ENCODE measurements at regions not wholly inside any gene's neighbourhood (a gene's known extent, or its start where the extent isn't known, plus 50 kb on each side); places are given as distances from the start of the nearest gene placed in this dataset.
A peak's percentile ranks its signal among the peaks of the same experiment; 100 is the strongest.

DNA sequence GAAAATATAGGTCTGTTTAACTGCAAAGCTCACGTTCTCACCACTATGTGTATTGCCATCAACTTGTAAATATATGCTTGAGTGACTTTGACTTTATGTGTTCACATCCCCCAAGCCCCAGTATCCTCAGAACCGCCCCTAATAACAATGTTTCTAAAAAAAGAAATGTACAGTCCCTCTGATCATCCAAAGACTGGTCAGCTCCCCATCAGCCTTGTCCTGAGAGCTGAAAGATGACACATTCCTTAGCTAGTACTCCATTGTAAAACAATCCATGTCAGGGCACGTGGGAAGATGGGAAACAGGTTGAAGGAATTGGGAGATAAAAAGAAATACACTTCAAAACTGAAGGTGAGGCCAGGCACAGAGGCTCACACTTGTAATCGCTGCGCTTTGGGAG lies 279.4 kb upstream of the WWC1 start:
- no peak for DNase-seq

DNA sequence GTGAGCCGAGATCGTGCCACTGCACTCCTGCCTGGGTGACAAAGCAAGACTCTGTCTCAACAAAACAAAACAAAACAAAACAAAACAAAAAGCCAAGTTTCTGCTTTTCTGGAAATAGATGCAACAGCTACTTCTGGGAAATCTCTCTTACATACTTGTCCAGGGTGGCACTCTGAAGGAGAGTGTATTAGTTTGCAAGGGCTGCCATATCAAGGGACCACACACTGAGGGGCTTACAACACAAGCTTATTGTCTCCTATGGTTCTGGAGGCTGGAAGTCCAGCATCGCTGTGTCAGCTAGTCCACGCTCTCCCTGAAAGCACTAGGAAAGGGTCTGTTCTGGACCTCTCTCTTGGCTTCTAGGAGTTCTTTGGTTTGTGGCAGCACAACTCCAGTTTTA lies 277.9 kb upstream of the WWC1 start:
- no peak for DNase-seq

DNA sequence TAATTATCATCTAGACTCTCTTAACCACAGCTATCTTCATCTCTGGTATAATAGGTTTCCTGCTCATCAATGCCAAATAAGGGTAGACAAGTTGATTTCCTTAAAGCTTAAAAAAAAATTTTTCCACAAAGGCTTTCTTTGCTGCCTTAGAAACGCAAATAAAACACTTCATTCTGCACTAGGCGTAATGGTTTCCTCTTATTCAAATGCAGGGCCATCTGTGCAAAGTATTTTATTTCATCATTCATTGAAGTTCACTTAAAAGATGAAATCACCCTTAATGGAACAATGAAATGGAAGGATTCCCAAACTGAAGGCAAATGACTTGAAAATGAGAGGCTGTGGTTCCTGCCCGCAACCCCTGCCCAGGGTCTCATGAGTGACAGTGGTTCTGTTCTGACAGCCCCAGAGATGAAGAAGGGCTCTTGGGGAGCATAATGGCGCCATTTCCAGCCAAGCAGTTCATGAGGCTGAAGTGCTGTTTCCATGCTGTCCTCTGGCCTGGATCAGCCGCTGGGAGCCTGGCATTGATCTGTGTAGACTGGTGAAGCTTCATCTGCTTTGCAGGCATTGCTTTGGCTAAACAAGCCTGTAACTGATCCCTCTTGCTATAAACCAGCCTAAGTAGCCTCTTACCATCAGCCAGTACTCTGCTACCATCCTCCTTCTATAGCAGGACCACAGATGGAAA lies 276.9 kb upstream of the WWC1 start:
- DNase-seq = no peak

DNA sequence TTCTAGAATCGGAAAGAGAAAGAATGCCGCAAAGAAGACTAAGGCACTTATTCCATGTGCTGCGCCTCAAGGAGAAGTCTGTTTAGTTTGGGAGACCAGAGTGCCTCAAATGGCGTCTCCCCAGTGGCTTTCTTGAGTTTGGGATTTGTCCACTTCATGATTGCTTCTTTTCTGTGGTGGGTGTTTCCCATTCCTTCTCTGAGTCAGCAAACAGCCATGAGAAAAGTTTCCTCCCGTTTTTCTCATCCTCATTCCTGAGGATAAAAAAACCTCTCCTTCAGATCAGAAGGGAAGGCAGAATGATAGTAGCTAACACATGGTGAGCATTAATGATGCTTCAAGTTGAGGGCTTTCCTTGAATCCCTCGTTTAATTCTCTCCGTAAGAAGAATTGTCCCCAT lies 275.9 kb upstream of the WWC1 start:
- no peak for DNase-seq

DNA sequence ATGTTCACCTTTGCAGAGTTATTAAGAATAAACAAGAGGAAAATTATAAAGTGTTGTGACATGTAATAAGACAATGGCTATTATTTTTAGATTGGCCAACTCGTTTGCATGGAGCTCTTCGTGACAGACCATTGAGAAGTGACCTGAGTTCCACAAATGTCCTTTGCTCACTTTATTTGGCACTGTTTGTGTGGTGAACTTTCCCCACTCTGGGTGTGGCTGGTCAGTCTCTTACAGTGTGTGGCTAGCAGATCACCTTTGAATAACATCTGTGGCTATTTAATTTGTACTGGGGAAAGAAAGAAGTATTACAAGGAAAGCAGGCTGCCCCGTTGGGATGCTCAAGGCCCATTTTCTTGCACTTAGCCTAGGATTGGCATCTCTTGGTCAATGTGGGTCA lies 274.1 kb upstream of the WWC1 start:
- DNase-seq = no peak

DNA sequence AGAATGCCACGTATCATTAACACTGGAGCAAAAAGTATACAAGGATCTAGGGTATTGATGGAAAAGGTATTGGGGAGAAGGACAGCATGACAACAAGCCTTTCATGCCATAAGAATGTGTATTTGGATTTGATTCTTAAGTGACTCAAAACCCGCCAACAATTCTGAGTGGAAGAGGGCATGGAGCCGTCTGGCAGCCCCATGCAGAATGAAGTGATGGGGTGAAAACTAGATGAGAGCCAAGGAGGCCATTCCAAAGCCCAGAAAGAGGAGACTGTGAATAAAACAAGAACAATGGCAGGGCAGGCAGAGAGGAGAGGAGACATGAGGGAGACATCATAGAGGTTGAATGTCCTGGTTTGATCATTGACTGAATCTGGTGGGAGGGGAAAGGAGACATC lies 272.3 kb upstream of the WWC1 start:
- no peak for DNase-seq

DNA sequence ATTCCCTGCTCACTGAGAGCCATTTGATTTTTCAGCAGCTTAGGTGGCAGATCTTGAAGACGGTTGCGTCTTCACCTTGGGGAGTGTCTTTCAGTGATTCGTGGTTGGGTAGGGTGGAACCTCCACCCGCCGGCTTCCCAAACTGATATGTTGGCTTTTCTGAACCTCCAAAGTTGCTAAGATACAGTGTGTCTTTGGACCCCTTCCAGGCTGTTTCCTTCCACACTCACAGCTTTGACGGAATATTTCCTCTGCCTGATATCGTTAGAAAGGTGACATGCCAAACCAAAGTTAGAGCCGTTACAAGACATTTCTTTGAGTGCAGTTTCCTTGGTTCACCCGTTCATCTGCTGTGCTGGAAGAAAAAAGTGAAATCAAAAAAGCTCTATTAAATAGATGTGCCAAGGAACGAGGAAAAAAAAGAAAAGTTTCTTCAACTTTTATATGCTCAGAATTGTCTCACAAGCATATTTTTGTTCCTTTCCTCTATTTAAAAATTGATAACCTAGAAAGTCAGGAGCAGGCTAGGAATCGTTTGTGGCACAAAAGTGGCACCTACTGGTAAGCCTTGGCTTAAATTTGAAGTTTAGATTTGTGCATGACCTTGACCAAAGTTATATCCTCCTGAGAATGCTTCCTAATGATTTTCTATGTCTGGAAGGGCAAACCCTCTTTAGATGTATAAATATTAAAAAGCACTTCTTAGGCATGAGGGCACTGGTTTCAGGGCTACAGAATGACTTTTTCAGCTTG lies 270.7 kb upstream of the WWC1 start:
- no peak for DNase-seq

DNA sequence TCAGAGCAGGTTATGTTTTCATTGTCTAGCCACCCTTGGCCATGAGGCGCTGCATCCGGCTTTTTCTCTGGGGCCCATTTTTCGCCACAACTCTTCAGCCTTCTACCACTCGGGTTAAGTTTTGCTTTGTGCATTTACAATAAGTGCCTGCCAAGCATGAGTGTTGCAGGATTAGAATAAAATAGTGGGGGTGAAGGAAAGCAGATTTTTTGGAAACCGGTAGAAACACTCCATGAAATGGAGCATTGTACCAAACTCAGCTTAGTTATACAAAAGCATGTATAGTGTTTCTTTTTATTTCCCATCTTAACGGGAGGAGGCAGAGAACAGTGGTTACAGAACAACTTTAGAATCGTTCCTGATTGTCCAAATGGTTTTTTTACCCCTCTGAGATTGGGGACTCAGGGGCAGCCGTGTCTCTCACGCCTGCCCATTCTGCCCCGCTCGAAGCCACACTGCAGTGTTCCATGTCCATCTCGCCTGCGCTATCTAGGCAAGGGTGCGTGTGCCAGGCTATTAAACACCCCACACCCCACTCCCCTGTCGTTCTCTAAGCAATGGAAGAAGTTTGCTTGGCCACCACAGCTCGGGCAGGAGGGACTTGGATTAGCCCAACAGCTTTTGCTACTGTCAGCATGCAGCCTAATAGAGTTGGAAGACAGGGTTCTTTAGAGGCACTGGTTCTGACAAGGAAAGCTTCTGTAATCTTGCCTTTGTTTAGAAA lies 268.8 kb upstream of the WWC1 start:
- DNase-seq = no peak

DNA sequence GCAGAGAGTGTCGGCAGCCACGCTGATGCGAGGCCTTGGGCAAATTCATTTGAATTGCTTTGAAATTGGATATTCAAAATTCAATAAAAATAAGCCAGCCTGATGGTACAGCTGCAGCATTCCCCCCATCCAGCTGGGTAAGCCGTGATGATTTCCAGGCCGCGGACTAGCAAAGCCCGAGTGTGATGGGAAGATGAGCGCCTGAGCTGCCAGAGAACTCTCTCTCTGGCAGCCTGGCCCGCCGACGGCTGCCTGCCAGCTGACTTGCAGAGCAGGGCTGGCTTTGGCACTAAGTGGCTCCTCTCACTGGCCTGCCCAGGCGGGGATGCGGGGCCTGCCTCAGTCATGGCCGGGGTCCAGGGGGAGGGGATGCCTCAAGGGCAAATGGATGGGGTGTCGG lies 268.3 kb upstream of the WWC1 start:
- peak; percentile 10 for DNase-seq

DNA sequence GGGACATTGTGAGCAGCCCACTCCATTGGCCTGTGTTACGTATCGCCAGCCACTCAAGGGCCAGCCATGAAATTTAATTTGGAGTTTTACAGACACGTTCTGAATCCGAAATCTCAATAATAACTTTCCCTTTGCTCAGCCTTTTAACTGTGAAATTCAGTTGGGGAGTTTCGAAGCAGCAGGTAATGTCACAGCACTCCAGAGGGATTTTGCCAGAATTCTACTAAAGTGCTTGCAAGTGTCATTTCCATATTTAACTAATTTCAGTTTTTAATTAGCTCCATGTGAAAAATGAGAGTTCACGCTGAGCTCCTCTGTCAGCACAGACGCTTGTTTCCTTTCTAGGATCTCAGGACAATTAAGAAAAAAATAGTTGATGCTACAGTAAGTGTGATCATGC lies 267.1 kb upstream of the WWC1 start:
- DNase-seq = no peak

DNA sequence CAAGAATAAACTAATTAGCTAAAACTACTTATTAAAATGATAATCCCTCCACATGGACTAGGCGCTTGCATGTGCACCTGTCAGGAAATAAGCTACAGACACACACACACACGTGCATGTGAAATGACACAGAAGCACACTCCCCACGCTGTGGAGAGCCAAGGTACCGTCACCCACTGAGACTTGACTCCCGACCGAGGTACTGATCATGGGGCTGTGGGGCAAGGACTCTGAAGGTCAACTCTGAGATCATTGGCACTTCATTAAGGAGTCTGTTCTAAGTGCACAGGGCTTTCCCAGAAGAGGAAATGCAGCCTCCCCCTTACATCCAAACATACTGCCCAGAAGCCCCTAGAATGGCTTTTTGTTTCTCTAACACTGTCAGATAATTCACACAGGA lies 264.4 kb upstream of the WWC1 start:
- no peak for DNase-seq

DNA sequence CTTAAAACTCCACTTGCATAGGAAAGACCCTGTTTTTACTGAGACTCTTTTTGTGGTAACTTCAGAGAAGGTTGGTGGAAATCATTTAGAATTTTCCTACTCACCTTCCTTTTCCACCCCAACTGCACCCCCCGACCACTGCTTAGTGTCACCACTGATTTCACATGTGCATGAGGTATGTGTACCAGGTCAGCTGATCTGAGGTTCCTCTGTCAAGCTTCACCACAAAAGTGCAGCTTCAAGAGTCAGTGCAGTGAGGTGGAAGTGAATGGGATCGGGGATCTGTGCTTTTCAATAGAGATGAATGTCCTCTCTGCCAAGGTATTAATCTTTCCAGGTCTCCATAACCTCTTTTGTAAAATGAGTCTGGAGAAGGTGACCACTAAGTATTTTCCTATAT lies 260.5 kb upstream of the WWC1 start:
- DNase-seq = no peak

DNA sequence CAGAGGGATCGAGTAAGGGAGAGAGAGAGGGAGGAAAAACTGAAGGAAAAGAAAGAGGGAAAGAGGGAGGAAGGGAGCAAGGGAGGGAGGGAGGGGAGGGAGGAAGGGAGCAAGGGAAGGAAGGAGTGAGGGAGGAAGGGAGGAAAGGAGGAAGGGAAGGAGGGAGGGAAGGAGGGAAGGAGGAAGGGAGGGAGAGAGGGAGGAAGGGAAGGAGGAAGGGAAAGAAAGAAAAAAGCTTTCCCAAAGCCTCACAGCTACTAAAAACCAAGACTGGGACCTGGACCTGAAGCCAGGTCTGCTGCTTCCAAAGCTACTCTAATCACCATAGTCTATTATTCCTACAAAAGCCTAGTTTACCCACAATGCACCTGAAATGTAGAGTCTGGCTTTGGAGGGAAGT lies 259.8 kb upstream of the WWC1 start:
- no peak for DNase-seq

DNA sequence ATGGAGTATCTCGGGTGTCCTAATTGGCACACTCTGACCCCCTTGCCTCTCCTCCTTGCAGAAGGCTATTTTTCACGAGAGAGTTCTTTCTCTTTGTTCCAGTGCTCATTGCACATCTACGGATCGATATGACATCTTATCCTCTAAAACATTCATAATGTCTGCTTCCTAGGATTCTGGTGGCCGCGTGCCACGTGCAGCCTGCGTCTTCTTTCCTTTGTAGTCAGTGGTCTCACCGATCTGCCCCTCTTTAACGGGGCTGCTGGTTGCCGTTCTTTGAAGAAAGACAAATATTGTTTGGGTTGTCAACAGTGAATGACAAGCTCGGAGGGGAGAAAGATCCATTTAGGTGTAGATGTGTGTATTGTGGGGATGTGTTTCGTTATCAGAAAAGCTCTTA lies 252.4 kb upstream of the WWC1 start:
- DNase-seq = no peak

DNA sequence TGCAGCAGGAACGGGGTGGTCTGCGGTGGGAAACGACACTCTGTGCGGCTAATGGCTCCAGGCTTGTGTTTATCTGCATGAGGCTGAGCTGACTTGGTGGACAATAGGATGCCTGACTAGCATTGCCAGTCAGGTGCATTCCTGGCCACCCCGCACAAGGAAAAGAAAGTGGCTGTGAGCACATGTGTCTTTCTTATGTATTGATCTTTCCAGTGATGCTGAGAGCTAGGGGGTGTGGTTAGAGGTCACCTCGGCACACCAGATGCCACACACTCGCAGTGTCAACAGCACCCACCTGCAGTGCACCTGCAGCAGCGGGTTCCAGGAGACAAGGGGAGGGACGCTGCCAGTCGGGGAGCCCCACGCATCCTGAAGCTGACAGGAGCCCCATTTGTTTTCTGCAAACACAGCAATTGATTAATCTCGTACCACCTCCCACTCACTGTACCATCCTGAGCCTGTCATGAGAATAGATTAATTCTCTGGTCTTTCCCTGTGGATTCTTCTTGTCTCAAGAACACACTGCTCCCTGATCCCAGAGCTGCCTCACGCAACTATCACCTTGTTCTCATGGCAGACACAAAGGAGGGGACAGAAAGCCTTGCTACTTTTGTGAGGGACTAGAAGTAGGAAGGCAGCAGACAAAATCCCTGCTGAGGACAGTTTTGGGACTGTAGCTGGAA lies 251.7 kb upstream of the WWC1 start:
- DNase-seq = no peak

DNA sequence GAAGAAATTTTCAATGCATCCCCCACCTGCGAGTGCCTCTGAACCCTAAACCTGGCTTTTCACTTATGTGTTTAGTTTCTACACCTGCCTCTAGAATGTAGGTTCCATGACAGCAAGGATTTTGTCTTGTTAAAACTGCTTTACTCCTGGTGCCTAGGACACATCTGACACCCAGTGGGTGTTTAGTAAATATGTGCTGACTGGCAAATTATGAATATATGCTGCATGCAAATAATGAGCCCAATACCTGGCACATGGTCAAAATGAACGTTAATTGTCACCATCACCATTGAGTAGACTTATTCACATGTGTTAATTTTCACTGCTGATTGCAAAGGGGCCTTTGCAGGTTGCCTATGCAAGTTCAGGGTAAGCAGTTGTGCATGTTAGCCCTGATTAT lies 249.9 kb upstream of the WWC1 start:
- no peak for DNase-seq

DNA sequence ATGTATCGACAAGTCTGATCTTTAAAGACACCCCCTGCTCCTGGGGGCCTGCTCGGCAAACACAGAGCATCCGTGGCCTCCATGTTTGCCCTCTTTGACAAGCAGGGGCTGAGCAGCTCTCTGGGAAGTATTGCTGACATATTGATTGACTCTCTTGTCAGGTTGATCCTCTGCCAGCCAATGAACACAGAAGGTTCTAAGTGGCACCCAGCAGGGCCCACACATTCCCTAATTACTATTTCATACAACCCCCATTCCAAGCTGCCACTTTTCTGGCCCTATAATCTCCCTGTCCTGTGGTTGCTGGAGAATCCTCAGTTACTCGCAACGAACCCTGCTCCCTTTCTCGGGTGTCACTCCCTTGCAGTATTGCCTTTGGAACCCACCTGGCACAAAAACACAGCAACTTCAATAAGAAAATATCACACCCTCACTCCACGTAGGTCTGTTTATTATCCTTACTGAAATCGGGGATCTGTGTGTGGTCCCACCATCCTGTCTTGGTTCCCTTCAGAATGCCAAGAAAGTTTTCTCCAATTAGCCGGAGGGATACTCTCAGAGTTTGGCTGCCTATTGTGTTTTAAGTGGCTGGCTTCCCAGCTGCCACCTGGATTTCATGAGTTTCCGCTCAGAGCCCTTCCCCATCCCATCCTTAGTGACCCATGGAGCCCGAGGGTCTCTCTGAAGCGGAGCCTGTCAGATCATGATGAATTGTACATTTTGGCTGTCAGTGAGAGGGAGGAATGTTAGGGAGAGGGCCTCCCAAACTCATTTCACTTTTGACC lies 249.0 kb upstream of the WWC1 start:
- no peak for DNase-seq

DNA sequence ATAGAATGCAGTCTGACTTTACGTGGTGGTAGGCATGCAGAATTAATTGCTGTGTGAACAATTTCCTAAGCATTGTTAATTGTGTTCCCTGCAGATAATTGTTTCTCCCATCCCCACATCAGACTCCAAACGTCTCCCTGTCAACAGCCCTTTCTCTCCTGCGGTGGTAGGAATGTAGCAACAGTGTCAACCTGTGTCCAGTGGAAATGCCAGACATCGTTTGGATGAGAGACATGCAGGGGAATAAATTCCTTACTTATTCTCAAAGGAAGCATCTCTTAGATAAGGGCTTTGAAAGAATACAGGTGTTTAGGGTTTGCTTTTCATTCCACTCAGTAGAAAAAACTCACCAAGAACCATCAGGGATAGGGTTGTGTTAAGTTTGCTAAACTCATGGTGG lies 245.3 kb upstream of the WWC1 start:
- no peak for DNase-seq

DNA sequence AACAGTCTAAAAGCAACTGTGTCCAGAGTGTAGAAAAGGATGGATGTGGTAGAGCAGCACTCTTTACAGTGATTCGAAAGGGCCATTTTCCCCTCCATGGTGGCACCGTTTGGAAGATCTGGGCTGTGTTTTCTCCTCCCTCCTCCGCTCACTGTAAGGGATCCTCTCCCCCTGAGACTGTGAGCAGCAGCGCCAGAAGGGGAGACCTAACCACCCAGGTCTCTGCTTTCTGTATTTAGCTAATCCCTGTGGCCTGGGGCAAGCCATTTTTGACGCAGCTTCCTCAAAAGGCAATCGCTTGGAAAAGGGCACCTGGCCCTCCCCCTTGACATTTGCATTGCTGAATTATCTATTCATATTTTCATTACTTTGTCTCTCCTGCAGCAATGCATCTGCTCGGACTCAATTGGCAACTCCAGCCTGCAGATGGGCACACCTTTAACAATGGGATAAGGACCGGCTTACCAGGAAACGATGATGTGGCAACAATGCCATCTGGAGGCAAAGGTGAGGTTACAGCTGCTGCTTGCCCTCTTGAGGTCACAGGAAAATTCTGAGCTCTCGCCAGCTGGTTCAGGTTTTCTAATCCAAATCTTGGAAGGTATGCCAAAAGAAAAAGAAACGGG lies 244.3 kb upstream of the WWC1 start:
- peak; percentile 64 for DNase-seq

DNA sequence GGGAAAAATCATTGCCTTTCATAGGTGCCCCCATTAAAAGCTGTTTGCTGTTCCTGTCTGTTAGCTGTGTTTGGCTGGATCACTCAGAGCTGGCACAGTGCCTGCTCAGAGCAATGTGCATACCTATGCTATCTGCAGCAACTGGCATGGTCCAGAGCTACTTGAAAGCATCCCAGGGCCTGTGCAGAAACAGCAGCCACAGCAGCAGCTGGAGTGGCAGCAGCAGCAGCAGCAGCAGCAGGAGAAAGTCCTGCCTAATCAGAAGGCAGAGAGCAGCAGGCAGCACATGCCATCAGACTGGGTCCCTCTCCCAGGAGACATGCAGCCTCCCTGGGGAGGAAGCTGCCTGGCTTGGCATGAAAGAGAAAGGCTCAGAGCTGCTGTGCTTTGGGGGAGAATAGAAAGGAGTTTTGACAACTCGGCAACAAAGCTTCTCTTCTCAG lies 243.8 kb upstream of the WWC1 start:
- no peak for DNase-seq

DNA sequence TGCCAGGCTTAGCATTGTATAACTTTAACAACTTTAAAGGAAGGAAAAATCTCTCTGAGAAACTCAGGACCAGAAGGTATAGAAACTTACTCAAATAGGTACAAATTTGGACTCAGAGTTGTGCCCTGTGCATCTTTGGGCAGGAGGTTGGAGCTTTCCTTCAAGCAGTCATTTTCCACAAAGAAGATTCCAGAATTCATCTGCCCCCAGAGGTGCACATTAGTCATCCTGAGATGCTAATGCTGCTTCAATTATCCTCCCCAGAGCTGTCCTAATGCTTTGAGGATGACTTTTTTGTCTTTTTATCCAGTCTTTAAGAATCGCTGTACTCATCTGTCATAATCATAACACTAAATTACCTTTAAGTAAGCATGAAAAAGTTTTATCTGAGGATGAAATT lies 243.0 kb upstream of the WWC1 start:
- DNase-seq = no peak

DNA sequence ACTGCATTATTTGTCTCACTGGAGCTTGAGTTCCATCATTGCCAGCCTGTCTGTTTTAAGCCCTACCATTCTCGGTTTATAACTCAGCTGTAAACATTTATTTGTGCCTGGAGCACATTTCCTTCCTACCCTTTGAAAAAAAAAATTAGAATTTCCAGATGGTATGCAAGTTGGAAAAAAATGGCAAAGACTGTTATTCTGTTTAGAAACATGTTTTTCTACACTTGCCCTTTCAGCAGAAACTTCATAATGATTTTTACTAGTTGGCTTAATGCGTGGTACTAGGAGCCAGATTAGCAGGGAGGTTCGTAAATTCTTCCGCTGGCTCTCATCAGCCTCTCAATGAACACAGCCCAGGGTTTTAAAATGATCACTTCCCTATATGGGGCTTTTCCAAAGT lies 238.8 kb upstream of the WWC1 start:
- no peak for DNase-seq
